ENCODE measurements at regions not wholly inside any gene's neighbourhood (a gene's known extent, or its start where the extent isn't known, plus 50 kb on each side); places are given as distances from the start of the nearest gene placed in this dataset.

GRCh38 chr19:30783936-30784335 is 411.8 kb downstream of the ZNF536 start:
- H4K20me1 ChIP-seq (ENCODE audit: insufficient read depth, low read length) = no peaks in the 10 kb centered on the region
- H3K27ac ChIP-seq (ENCODE audit: low read depth, low read length, poor library complexity, severe bottlenecking) = no peak overlapping the region
- DNase-seq (ENCODE audit: low spot score) = no peak
- CTCF ChIA-PET (ENCODE audit: unreplicated experiment) = no interaction called here
- H3K36me3 ChIP-seq (ENCODE audit: insufficient read depth, low read length) = no peaks in the 10 kb centered on the region
- TF ChIP-seq EZH2phosphoT487 (IDR thresholded peaks at IDR 0.05; ENCODE audit: borderline replicate concordance, low read depth, low read length) (no peak), CTCF (conservative IDR thresholded peaks at IDR 0.05; ENCODE audit: low read length) (no peak)
- H3K4me2 ChIP-seq (ENCODE audit: low read length) = no peak overlapping the region
- H3K4me1 ChIP-seq (ENCODE audit: insufficient read depth, low read length, poor library complexity, severe bottlenecking) = no peaks in the 10 kb centered on the region
- POLR2A ChIA-PET = no interaction called here
- no peak overlapping the region for H3K4me3 ChIP-seq (ENCODE audit: low read depth, low read length, poor library complexity, severe bottlenecking)
- intact Hi-C loops (cut with micrococcal nuclease; ENCODE audit: unreplicated experiment) = loop anchor here (2.0 kb wide), 1 partner anchor 1441 kb away; no protein-coding TSS in a partner anchor
- no peaks in the 10 kb centered on the region for H3K79me2 ChIP-seq (ENCODE audit: insufficient read depth, low read depth, low read length)
- H3K9me2 ChIP-seq (ENCODE audit: insufficient read depth, low read length) = no peaks in the 10 kb centered on the region
- no TSS peak for BruUV-seq (replicated peaks)
- H3K9me3 ChIP-seq (ENCODE audit: low read length) = no peaks in the 10 kb centered on the region
- H2AFZ ChIP-seq (ENCODE audit: low read length) = no peak overlapping the region

- no peak for DNase-seq (ENCODE audit: low spot score)
- no peak overlapping the region for H3K27ac ChIP-seq (ENCODE audit: low read depth, low read length, poor library complexity, severe bottlenecking)
- no peaks in the 10 kb centered on the region for H3K9me2 ChIP-seq (ENCODE audit: insufficient read depth, low read length)
- H3K4me2 ChIP-seq (ENCODE audit: low read length) = no peak overlapping the region
- H3K9me3 ChIP-seq (ENCODE audit: low read length) = no peaks in the 10 kb centered on the region
- TF ChIP-seq CTCF (conservative IDR thresholded peaks at IDR 0.05; ENCODE audit: low read length) (no peak), EZH2phosphoT487 (IDR thresholded peaks at IDR 0.05; ENCODE audit: borderline replicate concordance, low read depth, low read length) (no peak)
- BruUV-seq (replicated peaks) = no TSS peak
- H4K20me1 ChIP-seq (ENCODE audit: insufficient read depth, low read length) = no peaks in the 10 kb centered on the region
- H3K4me3 ChIP-seq (ENCODE audit: low read depth, low read length, poor library complexity, severe bottlenecking) = no peak overlapping the region
- no peak overlapping the region for H2AFZ ChIP-seq (ENCODE audit: low read length)
- H3K36me3 ChIP-seq (ENCODE audit: insufficient read depth, low read length) = no peaks in the 10 kb centered on the region
- ChIA-PET CTCF (ENCODE audit: unreplicated experiment) (no interaction called here), POLR2A (no interaction called here)
- H3K79me2 ChIP-seq (ENCODE audit: insufficient read depth, low read depth, low read length) = no peaks in the 10 kb centered on the region
- no peaks in the 10 kb centered on the region for H3K4me1 ChIP-seq (ENCODE audit: insufficient read depth, low read length, poor library complexity, severe bottlenecking)
- intact Hi-C loops (cut with micrococcal nuclease; ENCODE audit: unreplicated experiment) = no loop called here
These were observed 411.0 kb downstream of the ZNF536 start for GRCh38 chr19:30783212-30783611.

- Histone ChIP-seq H3K4me3 (ENCODE audit: low read depth, low read length, poor library complexity, severe bottlenecking) (no peak overlapping the region), H2AFZ (ENCODE audit: low read length) (no peak overlapping the region), H3K79me2 (ENCODE audit: insufficient read depth, low read depth, low read length) (no peaks in the 10 kb centered on the region), H3K9me2 (ENCODE audit: insufficient read depth, low read length) (no peaks in the 10 kb centered on the region), H4K20me1 (ENCODE audit: insufficient read depth, low read length) (no peaks in the 10 kb centered on the region), H3K27ac (ENCODE audit: low read depth, low read length, poor library complexity, severe bottlenecking) (no peak overlapping the region), H3K4me1 (ENCODE audit: insufficient read depth, low read length, poor library complexity, severe bottlenecking) (no peaks in the 10 kb centered on the region), H3K9me3 (ENCODE audit: low read length) (no peaks in the 10 kb centered on the region), H3K4me2 (ENCODE audit: low read length) (no peak overlapping the region), H3K36me3 (ENCODE audit: insufficient read depth, low read length) (no peaks in the 10 kb centered on the region)
- BruUV-seq (replicated peaks) = no TSS peak
- no peak for DNase-seq (ENCODE audit: low spot score)
- ChIA-PET CTCF (ENCODE audit: unreplicated experiment) (no interaction called here), POLR2A (no interaction called here)
- TF ChIP-seq CTCF (conservative IDR thresholded peaks at IDR 0.05; ENCODE audit: low read length) (no peak), EZH2phosphoT487 (IDR thresholded peaks at IDR 0.05; ENCODE audit: borderline replicate concordance, low read depth, low read length) (no peak)
- intact Hi-C loops (cut with micrococcal nuclease; ENCODE audit: unreplicated experiment) = no loop called here
These were observed 409.3 kb downstream of the ZNF536 start for GRCh38 chr19:30781519-30781918.
